ENCODE measurements at regions not wholly inside any gene's neighbourhood (a gene's known extent, or its start where the extent isn't known, plus 50 kb on each side); places are given as distances from the start of the nearest gene placed in this dataset.

DNA sequence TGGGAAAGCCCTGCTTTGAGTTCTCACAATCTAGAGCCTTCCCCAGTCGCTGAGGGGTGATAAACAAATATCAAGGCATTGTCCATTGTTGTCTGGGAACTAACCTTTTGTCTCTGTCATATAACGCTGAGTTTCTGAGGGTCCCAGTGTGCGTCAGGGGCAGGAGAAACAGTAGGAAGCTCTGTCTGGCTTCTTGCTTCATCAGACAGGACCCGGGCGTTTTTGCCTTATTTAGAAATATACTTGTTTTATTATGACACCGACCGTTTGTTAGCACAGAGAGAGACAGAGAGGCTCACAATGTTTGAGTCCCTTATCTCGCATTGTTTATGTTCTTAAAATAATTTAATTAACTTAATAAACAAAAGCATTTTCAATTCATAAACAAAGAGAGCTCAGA is 204.9 kb upstream of the GAS1 start:
- H3K4me1 Mint-ChIP-seq: peaks cover 2 to 10% of the 10 kb centered on the region in 2 experiments
- no peak overlapping the region for H3K4me3 Mint-ChIP-seq
- no peak overlapping the region for H2AK5ac ChIP-seq (ENCODE audit: insufficient read length, low read length)
- H2BK120ac ChIP-seq (ENCODE audit: low read depth, low read length, poor library complexity, severe bottlenecking): no peak overlapping the region
- TF ChIP-seq, protein P1, sequence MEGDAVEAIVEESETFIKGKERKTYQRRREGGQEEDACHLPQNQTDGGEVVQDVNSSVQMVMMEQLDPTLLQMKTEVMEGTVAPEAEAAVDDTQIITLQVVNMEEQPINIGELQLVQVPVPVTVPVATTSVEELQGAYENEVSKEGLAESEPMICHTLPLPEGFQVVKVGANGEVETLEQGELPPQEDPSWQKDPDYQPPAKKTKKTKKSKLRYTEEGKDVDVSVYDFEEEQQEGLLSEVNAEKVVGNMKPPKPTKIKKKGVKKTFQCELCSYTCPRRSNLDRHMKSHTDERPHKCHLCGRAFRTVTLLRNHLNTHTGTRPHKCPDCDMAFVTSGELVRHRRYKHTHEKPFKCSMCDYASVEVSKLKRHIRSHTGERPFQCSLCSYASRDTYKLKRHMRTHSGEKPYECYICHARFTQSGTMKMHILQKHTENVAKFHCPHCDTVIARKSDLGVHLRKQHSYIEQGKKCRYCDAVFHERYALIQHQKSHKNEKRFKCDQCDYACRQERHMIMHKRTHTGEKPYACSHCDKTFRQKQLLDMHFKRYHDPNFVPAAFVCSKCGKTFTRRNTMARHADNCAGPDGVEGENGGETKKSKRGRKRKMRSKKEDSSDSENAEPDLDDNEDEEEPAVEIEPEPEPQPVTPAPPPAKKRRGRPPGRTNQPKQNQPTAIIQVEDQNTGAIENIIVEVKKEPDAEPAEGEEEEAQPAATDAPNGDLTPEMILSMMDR (conservative IDR thresholded peaks at IDR 0.05): no peak
- H2AFZ ChIP-seq (ENCODE audit: low read length): no peak overlapping the region
- H3K79me2 ChIP-seq (ENCODE audit: insufficient read depth, low read length): no peaks in the 10 kb centered on the region
- no peaks in the 10 kb centered on the region; a peak in 1 of 5 replicates for H3K9me3 Mint-ChIP-seq
- H3K27me3 Mint-ChIP-seq (ENCODE audit: low read depth): peaks cover 38% of the 10 kb centered on the region
- no peak overlapping the region for H3K18ac ChIP-seq (ENCODE audit: insufficient read length, low read depth, low read length)
- no peak overlapping the region for H3T11ph ChIP-seq (ENCODE audit: low read length)
- no peak overlapping the region for H3K27ac ChIP-seq (ENCODE audit: insufficient read length, low read depth, low read length)
- H3K27ac Mint-ChIP-seq: no peak overlapping the region
- no peak overlapping the region for H2BK15ac ChIP-seq (ENCODE audit: low read depth, low read length)
- WGBS (ENCODE audit: extremely low coverage, insufficient read length, low lambda C conversion rate): no CpG with 5 or more reads among the region's 8 CpGs
- no peak overlapping the region for H2BK20ac ChIP-seq (ENCODE audit: low read depth, low read length, poor library complexity, severe bottlenecking)
- H3K4me1 ChIP-seq (ENCODE audit: insufficient read depth, low read length): peaks cover 2% of the 10 kb centered on the region; the same call in 1 of the 2 replicates
- no peak overlapping the region for H4K8ac ChIP-seq (replicated peaks; ENCODE audit: insufficient read length, low read depth, low read length)
- no peaks in the 10 kb centered on the region for H3K27me3 ChIP-seq (ENCODE audit: insufficient read depth, low read length)
- no peaks in the 10 kb centered on the region for H4K20me1 ChIP-seq (ENCODE audit: control insufficient read depth, insufficient read depth, insufficient read length)
- no peak for DNase-seq
- no peaks in the 10 kb centered on the region for H3K9me3 ChIP-seq (ENCODE audit: control insufficient read depth, low read depth, low read length)
- H3K4ac ChIP-seq (ENCODE audit: low read depth, low read length): no peak overlapping the region
- H3K9ac ChIP-seq (ENCODE audit: extremely low read depth, insufficient read length, low read length): no peak overlapping the region
- H3K4me2 ChIP-seq (ENCODE audit: insufficient read depth, insufficient read length, low read length): no peak overlapping the region
- H2BK12ac ChIP-seq (ENCODE audit: insufficient read length, low read depth, low read length): no peak overlapping the region
- no peak overlapping the region for H3K14ac ChIP-seq (ENCODE audit: insufficient read depth, low read length)
- H3K23ac ChIP-seq (ENCODE audit: insufficient read length, low read depth, low read length): no peak overlapping the region
- H4K5ac ChIP-seq (ENCODE audit: insufficient read length, low read depth, low read length): no peak overlapping the region
- H2BK5ac ChIP-seq (ENCODE audit: insufficient read length, low read length): no peak overlapping the region
- H3K23me2 ChIP-seq (ENCODE audit: insufficient read length, low read depth, low read length, poor library complexity, severe bottlenecking): no peaks in the 10 kb centered on the region
- H4K91ac ChIP-seq (ENCODE audit: insufficient read length, low read depth, low read length): no peak overlapping the region
- H3K79me1 ChIP-seq (ENCODE audit: insufficient read depth, low read depth, low read length, poor library complexity, severe bottlenecking): no peaks in the 10 kb centered on the region
- H3K36me3 Mint-ChIP-seq (ENCODE audit: insufficient read depth in 1 of 3, low read depth in 3 of 3): peaks cover 0 to 15% (median 1%) of the 10 kb centered on the region in 3 experiments; a peak in 3 of 7 replicates
- no peak overlapping the region for H3K56ac ChIP-seq (ENCODE audit: insufficient read length, low read depth, low read length)
